CD4-positive, alpha-beta T cell treated with Interleukin-12 subunit alpha and Interleukin-12 subunit beta, for 1 hour (primary cell): ENCODE measurements at regions not wholly inside any gene's neighbourhood (a gene's known extent, or its start where the extent isn't known, plus 50 kb on each side); places are given as distances from the start of the nearest gene placed in this dataset.
"Not testable (repeated sequence)": the region's sequence is repeated elsewhere in the genome, so short reads cannot be mapped to it uniquely, and the experiment has no call there.

Source experiments
- DNase-seq: peaks from one replicate; pipeline ENCODE4 v3.0.0-alpha.2; 2020

DNA sequence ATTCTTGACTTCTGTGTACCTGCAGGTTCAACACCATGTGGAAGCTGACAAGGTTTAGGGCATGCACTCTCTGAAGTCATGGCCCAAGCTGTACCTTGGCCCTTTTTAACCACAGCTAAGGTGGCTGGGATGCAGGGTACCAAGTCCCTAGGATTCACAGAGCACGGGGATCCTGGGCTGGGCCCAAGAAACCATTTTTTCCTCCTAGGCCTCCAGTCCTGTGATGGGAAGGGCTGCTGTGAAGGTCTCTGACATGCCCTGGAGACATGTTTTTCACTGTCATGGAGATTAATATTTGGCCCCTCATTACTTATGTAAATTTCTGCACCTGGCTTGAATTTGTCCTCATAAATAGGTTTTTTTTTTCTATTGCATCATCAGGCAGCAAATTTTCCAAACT, 937.5 kb upstream of the ROBO1 start:
- no peak for DNase-seq

DNA sequence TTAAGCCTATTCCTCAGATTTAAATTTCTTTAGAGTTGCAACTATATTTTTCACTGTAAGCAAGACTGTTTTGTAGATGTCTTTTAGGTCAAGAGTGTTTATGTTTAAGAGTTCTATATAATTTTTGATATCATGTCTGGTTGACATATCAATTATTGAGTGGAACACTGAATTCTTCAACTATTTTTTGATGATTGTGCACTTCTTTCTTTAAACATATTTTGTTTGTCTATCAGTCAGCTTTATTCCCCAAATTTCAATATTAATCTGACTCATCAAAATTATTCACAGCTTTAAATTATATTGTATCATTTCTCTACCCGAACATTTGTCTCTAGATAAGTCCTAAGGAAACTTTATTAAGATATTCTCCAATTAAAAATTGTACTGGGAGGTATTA, 933.6 kb upstream of the ROBO1 start:
- no peak for DNase-seq

DNA sequence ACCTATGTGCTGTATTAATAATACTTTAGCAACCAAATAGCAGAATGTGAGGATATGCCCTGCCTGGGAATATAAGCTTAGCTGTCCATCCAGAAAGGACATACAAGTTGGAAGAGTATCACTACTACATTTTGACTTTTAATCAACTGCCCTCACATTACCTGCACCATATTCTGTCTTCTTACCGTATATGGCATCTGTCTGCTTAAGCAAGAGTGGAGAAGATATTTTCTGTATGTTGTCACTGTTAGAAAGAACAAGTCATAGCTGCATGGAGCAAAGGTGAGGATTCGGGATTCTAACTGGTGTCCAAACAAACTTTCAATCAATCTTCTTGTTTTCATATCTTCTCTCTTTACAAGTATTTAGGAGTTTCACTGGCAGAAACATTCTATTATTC, 929.5 kb upstream of the ROBO1 start:
- DNase-seq: no peak

DNA sequence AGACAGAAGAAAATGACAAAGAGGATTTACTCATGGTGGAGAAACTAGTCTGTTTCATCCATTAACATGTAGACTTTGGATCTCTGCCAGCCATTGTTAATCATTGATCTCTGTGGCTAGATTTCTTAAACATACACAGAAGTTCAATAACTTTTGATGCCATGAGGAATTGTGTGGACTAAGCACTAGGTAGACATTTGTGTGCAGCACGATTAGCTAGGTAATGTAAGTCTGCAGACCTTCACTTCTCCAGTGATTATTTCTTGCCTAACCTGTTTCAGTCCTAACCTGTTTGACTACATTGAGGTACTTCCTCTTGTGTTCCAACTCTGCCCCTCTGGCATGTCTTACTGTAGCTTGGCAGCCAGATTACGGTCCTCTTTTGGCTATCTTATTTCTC, 928.5 kb upstream of the ROBO1 start:
- no peak for DNase-seq

DNA sequence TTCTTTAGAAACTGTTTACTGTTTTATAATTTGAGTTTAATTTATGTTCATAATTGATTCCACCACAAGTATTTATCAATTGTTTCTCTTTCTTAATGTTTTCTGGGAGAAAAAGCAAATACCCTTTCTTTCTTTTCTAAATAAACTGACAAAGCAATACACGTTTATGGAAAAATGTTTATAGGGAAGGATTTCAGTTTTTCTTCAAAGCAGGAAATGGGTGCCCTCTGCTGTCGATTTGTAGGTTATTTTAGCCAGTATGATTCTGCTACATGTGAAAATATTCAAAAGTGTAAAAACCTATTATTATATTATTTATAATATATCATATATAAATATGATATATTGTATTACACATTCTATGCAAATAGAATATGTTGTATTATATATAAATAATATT, 921.0 kb upstream of the ROBO1 start:
- DNase-seq: no peak

DNA sequence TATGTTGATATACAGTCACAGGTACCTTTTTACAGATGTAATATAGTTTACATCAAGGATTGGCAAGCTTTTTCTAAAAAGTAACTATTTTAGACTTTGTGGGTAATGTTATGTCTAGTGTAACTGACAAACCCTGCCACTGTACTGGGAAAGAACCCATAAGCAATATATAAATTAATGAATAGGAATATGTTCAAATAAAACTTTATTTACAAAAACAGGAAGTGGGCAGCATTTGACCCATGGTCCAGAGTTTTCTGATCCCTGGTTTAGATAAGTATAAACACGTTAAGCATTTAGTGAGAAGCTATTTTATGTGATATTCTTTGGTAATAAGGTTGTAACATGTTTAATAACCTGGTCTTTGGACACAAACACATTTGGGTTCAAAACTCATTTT, 915.2 kb upstream of the ROBO1 start:
- DNase-seq: no peak

DNA sequence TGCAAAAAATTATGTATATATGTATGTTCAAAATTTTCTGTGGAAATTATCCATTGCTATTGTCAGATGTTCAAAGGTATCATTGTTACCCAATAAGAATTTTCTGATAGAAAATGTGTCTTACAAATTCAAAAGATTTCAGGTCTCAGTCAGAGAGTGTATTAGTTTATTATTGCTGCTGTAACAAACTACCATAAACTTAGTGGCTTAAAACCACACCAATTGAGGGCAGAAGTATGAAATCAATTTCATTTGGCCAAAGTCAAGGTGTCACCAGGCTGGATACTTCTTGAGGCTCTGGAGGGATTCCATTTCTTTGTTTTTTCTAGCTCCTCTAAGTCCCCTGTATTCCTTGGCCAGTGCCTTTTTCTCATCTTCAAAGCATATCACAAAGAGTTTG, 914.4 kb upstream of the ROBO1 start:
- no peak for DNase-seq

DNA sequence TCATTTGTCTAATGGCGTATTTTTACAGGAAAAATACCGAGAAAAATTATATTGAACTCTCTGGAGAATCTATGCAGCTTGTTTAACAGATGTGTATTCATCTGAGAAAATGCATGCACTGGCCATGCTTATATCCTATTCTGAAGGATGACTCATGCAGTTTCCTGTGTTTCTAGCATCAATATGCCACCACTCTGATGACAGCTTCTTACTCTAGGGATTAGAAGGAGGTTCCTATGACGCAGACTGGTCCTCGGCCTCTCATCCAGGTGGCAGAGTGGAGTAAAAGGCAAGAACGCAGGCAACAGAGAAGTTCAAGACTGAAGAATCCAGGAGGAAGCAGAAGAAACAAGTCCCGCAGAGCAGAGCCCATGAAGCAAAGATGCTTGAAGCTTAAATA, 910.0 kb upstream of the ROBO1 start:
- DNase-seq: no peak

DNA sequence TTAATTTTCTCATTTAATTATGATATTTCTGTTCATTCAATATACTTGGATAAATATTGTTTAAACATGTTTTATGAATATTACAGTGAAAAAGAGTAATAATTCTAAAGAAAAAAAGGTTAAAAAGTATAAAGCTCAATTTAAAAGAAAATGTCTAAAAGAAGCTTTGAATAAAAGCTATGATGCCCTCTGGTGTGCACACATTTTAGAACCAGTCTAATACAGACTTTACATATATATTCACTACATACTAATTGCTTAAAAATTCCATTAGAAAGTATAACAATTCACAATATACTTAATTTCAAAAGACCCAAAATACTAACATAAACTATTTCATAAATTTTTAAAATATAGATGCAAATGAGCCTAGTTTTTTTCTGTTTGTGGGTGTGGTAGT, 909.1 kb upstream of the ROBO1 start:
- no peak for DNase-seq

DNA sequence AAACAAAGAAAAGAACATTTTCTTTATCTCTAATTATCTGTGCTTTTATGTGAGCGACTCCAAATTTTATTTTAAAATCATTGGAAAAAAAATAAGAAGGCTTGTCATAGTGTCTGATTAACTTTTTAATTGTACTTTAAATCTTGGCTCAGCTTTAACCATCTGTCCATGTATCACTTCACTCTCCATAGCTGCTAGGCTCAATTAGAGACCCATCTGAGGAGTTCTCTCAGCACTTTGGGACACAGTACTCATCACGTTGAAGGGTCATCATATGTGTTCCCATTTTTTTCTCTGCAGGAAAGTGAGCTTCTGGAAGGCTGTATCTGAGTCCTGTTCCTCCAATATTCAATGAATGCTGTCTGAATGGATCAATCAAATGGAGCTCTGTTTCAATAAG, 908.5 kb upstream of the ROBO1 start:
- no peak for DNase-seq

DNA sequence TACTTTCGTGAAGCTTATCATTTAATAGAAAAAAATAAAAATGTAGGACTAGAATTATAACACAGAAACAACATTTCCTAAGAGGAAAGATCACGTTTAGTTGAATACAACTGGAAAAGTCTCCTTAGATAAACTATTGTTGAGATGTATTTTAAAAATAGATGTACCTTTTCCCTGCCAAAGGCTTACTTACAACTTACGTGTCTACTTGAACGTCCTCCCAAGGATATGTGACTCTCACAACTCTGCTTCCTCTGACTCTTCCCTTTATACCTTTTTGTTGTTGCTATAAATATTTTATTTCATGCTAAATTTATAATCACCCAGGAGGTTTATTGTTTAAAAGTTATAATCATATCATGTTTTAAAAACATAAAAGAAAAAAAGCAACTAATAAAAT, 908.0 kb upstream of the ROBO1 start:
- no peak for DNase-seq

DNA sequence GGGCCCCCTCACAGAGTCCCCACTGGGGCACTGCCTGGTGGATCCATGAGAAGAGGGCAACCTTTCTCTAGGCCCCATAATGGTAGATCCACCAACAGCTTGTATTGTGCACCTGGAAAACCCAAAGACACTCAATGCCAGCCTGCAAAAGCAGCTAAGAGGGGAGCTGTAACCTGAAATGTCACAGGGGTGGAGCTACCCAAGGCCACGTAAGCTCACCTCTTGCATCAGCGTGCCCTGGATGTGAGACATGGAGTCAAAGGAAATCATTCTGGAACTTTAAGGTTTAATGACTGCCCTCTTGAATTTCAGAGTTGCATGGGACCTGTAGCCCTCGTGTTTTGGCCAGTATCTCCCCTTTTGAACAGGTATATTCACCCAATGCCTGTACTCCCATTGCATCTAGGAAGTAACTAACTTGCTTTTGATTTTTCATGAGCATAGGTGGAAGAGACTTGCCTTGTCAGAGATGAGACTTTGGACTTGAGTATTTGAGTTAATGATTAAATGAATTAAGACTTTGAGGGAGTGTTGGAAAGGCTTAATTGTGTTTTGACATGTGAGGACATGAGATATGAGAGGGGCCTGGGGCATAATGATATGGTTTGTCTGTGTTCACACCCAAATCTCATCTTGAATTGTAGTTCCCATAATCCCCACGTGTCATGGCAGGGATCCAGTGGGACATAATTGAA, 900.9 kb upstream of the ROBO1 start:
- DNase-seq: no peak

DNA sequence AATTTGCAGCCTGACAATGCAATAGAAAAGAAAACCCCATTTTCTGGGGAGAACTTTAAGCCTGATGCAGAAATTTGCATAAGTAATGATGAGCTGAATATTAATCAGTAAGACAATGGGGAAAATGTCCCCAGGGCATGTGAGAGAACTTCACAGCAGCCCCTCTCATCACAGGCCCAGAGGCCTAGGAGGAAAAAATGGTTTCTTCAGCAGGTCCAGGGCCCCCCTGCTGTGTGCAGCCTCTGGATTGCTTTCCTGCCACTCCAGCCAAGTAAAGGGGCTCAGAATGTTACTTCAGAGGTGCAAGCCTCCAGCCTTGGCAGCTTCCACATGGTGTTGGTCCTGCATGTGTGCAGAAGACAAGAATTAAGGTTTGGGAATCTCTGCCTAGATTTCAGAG, 900.3 kb upstream of the ROBO1 start:
- no peak for DNase-seq

DNA sequence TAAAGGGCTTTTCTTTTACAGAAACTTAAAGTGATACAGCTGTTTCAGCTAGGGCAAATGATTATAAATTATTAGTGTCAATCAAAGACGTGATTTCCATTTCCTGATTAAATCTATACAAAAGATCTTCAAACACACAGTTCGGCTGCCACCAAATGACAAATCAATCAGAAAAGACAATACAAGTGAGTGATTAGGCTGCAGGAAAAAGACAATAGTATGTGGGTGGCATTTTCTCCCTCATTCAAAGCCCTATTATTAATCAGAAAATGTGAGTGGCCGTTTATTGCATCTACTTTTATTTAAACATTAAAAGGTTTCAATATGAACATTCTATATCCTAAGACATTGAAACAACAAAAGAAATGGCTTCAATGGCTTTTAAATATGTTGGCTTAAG, 895.6 kb upstream of the ROBO1 start:
- DNase-seq: no peak

DNA sequence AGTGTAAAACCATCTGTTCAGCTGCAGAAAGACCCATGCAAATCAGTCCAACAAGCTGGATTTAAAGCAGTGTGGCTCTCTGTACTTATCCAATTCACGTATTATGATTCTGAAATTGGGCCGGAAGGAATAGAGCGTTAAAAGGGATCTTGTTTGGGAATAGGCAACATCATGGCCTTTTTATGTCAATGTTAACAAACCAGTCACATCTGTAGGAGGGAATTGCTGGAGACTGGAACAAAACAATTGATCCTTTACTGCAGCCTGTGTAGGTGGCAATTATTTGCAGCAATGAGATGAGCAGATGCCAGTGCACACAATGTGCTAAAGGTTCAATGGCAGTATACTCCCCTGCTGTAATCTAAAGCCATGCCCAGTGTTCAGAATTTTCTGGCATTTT, 887.4 kb upstream of the ROBO1 start:
- no peak for DNase-seq

DNA sequence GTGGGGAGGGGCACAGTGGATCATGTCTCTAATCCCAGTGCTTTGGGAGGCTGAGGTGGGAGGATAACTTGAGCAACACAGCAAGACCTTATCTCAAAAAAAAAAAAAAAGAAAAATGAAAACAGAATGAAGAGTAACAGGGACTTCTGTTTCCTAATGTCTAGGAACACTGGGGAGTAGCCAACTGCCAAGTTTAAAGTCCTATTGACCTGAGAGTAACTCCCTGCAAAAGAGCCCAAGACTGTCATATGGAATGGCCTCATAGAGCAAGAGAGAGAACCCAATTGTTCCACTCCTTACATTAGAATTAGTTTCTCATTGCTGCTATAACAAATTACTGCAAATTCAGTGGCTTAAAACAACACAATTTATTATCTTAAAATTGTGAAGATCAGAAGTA, 881.4 kb upstream of the ROBO1 start:
- DNase-seq: no peak

DNA sequence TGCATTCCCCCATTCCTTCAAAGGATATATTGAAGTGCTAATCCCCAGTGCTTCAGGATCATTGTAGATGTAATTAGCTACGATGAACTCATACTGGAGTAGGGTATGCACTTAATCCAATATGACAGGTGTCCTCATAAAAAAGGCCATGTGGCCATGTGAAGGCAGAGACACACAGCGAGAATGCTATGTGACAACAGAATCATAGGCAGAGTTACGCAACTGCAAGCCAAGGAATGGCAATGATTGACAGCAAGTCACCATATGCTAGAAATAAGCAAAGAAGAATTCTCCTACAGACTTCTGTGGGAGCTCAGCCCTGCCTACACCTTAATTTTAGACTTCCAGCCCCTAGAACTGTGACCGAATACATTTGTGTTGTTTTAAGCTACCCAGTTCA, 875.6 kb upstream of the ROBO1 start:
- no peak for DNase-seq

DNA sequence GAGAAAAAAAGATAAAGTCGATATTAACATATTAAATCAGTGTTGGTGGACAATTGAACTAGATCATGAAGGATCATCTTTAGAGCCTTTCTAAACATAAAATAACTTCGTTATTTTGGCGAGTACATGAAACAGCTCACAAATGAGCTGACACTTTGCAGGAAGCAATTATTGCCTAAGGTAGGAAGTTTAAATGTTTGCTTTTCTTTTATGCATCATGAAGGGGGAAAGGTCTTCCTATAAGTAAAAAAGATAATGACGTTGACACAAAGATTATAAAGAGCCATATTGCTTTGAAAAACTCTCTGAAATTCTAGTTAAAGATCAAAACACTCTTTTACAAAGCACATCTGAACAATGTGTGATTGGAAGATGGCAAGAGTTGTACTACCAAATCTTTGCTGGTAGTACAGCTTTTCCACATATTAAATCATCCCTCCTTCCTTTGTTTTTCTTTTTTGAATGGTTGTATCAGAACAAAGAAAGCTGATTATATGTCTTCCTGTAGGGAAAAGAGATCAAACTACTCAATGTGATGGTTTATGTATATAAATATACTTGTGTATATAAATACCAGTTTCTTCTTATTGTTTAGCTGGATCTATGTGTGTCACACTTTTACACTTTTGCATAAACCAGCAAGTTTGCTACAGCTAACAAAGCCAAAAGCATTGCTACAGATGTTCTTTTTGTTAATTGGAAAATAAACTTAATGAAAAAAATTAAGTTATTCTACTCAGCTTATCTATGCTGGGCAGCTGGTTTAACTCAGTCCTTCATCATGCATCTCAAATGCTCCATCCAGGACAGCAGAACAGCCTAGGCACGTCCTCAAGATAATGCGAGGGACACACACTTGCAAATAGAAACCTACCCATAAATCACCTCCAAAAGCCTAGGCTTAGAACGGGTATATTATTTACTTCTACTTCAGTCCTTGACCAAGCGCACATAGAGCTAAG, 850.8 kb upstream of the ROBO1 start:
- DNase-seq: no peak

DNA sequence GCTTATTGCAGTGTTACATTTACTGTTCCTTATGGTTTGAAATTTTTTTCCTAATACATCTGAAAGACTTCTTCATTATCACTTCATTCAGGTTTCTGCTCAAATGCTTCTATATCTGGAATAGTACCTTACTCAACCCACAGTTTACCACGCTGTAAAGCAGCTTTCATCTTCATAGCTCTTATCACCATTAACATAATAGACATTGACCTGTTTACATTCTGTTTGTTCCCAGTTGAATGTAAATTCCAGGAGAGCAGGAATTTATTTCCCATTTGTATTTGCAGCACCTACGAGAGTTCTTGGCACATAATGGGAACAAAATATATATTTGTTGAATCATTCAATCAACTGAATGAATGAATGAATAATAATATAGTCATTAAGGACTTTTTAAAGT, 844.6 kb upstream of the ROBO1 start:
- DNase-seq: no peak

DNA sequence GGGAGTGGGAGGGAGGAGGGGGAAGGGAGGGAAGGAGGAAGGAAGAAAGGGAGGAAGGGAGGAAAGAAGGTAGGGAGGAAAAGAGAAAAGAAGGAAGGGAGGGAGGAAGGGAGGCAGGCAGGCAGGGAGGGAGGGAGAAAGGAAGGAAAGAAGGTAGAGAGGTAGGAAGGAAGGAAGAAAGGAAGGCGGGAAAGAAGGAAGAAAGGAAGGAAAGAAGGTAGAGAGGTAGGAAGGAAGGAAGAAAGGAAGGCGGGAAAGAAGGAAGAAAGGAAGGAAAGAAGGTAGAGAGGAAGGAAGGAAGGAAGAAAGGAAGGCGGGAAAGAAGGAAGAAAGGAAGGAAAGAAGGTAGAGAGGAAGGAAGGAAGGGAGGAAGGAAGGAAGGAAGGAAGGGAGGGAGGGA, 840.3 kb upstream of the ROBO1 start:
- DNase-seq: not testable (repeated sequence)

DNA sequence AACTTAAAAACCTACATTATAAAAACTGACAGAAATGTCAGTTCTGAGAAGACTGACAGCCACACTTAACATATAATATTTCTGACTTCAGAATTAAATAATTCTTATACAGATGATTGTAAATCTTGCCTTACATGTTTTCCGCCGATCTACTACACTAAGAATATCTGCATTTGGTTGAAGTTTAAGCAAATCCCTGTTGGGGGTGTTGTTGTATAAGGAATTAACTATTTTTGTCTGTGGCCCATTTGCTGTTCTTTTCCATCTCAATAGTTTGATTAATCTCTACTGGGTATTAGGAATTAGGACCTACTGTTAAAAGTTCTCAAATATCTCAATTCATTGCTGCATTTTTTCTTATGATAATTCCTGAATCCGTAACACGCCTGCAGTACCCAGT, 838.3 kb upstream of the ROBO1 start:
- no peak for DNase-seq

DNA sequence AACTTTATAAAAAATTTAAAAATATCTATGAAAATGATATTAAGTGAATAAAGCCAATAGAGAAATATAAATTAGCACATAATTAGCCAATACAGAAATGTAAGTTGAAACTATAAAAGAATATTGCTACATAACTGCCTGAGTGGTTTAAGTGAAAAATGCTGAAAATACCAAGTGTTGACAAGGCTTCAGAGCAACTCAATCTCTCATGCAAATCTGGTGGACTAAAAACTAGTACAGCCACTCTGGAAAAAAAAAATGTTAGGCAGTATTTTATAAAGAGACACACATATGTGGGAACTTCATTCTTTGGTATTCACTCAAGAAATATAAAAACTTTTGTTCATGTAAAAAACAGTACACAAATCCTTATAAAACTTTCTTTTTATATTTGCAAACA, 833.7 kb upstream of the ROBO1 start:
- no peak for DNase-seq

DNA sequence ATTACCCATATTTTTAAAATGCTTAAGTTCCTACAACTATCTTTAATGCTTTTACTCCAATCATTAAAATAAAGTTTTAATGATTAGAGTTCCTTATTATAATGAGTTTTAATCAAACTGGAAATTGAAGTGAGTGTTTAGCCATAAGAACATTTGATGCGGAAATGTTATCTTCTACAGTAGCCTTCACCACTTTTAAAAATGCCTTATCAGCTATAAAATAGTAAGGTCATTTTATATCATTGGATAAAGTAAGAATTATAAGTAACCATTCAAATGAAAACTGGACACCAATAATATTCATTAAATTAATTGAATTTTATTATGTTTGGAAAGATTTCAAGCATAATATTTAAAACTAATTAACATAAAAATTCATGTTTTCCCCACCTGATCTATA, 825.0 kb upstream of the ROBO1 start:
- DNase-seq: no peak

DNA sequence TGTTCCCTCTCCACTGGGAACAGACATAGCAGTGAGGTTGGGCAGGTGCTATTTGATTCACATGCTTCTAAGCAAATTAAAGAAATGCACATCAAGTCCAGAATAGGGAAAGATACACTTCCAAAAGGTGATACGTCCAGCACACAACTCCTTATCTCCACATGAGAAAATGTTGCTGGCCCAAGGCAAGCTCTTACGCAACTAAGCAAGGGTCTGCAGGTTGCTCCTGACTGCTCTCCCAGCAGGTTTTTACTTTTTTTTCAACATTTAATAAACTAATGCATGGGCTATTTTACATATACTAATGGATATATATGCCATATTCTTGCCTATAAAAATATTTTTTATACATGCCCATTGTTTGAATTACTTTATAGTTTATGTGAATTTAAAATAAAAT, 818.5 kb upstream of the ROBO1 start:
- no peak for DNase-seq

DNA sequence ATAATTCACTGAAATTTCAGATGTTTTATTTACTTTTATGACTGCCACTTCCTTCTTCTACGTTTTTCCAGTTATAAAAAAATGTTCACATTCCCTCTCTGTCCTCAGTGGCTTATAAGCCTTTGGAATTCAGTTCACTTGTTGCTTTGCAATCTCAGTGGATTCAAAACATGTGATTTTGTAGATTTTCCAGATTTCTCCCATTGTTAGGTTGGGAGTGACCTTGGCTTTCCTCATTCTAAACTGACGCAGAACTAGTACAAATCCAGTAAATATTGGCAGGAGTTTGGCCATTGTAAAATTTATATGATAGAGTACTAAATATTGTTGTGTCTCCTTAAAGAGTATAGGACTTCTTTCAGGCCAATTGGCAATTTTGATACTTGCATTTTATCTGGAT, 812.3 kb upstream of the ROBO1 start:
- no peak for DNase-seq
